Mononuclear cell (primary cell): ENCODE measurements at regions not wholly inside any gene's neighbourhood (a gene's known extent, or its start where the extent isn't known, plus 50 kb on each side); places are given as distances from the start of the nearest gene placed in this dataset.

Experiments used
- H3K27me3 ChIP-seq: 2 replicates; pipeline ENCODE4 v1.6.0; 2011; ENCODE audit warnings: low read length, control low read depth; ENCODE audit not compliant: insufficient read depth
- H3K4me1 ChIP-seq: 2 replicates; pipeline ENCODE4 v1.5.1; 2011; ENCODE audit warnings: mild to moderate bottlenecking, low read length, control low read depth; ENCODE audit not compliant: insufficient read depth
- H3K4me3 ChIP-seq: 2 replicates; pipeline ENCODE4 v1.5.1; 2011; ENCODE audit warnings: mild to moderate bottlenecking, low read length, moderate library complexity
- H3K9me3 ChIP-seq: 2 replicates; pipeline ENCODE4 v1.5.1; 2011; ENCODE audit warnings: low read depth, mild to moderate bottlenecking, control low read depth, low read length

GRCh38 chr21:25254491-25255174 is 352.6 kb downstream of the MRPL39 start:
- Histone ChIP-seq H3K4me3 (no peak overlapping the region), H3K27me3 (no peaks in the 10 kb centered on the region), H3K9me3 (no peaks in the 10 kb centered on the region), H3K4me1 (no peaks in the 10 kb centered on the region)

GRCh38 chr21:25246546-25246945 is 360.7 kb downstream of the MRPL39 start:
- Histone ChIP-seq H3K27me3 (no peaks in the 10 kb centered on the region), H3K4me3 (no peak overlapping the region), H3K9me3 (no peaks in the 10 kb centered on the region)

GRCh38 chr21:25244735-25245134 is 362.5 kb downstream of the MRPL39 start:
- Histone ChIP-seq H3K9me3 (peaks cover 8% of the 10 kb centered on the region), H3K27me3 (no peaks in the 10 kb centered on the region), H3K4me1 (no peaks in the 10 kb centered on the region), H3K4me3 (no peak overlapping the region)

More at GRCh38 chr21:25246546-25246945, 360.7 kb downstream of the MRPL39 start:
- H3K4me1 ChIP-seq = no peaks in the 10 kb centered on the region

- no peaks in the 10 kb centered on the region for H3K4me1 ChIP-seq
- no peak overlapping the region for H3K4me3 ChIP-seq
- peaks cover 18% of the 10 kb centered on the region for H3K9me3 ChIP-seq
- no peaks in the 10 kb centered on the region for H3K27me3 ChIP-seq
These were observed 363.5 kb downstream of the MRPL39 start for GRCh38 chr21:25243808-25244207.

- H3K27me3 ChIP-seq = no peaks in the 10 kb centered on the region
- H3K4me1 ChIP-seq = no peaks in the 10 kb centered on the region
- H3K9me3 ChIP-seq = peaks cover 43% of the 10 kb centered on the region
- no peak overlapping the region for H3K4me3 ChIP-seq
These were observed 366.3 kb downstream of the MRPL39 start for GRCh38 chr21:25240974-25241373.

GRCh38 chr21:25234857-25235801 is 372.2 kb downstream of the MRPL39 start:
- Histone ChIP-seq H3K4me1 (no peaks in the 10 kb centered on the region), H3K4me3 (no peak overlapping the region), H3K9me3 (peaks cover 42% of the 10 kb centered on the region), H3K27me3 (no peaks in the 10 kb centered on the region)

GRCh38 chr21:25220954-25221353 is 386.3 kb downstream of the MRPL39 start:
- Histone ChIP-seq H3K9me3 (peaks cover 13% of the 10 kb centered on the region), H3K27me3 (no peaks in the 10 kb centered on the region), H3K4me1 (no peaks in the 10 kb centered on the region), H3K4me3 (no peak overlapping the region)

- peaks cover 13% of the 10 kb centered on the region for H3K9me3 ChIP-seq
- H3K27me3 ChIP-seq = no peaks in the 10 kb centered on the region
- H3K4me3 ChIP-seq = no peak overlapping the region
- H3K4me1 ChIP-seq = no peaks in the 10 kb centered on the region
These were observed 387.1 kb downstream of the MRPL39 start for GRCh38 chr21:25220169-25220568.

- peaks cover 4% of the 10 kb centered on the region for H3K9me3 ChIP-seq
- H3K27me3 ChIP-seq = no peaks in the 10 kb centered on the region
- H3K4me3 ChIP-seq = no peak overlapping the region
These were observed 391.4 kb downstream of the MRPL39 start for GRCh38 chr21:25215698-25216384.

GRCh38 chr21:25214676-25215075 is 392.6 kb downstream of the MRPL39 start:
- H3K4me1 ChIP-seq = no peaks in the 10 kb centered on the region
- no peaks in the 10 kb centered on the region for H3K27me3 ChIP-seq
- H3K4me3 ChIP-seq = no peak overlapping the region
- no peaks in the 10 kb centered on the region for H3K9me3 ChIP-seq

More at GRCh38 chr21:25215698-25216384, 391.4 kb downstream of the MRPL39 start:
- H3K4me1 ChIP-seq = no peaks in the 10 kb centered on the region

- H3K4me1 ChIP-seq = no peaks in the 10 kb centered on the region
- no peaks in the 10 kb centered on the region for H3K27me3 ChIP-seq
These were observed 407.3 kb downstream of the MRPL39 start for GRCh38 chr21:25199944-25200343.

GRCh38 chr21:25191141-25191540 is 416.1 kb downstream of the MRPL39 start:
- Histone ChIP-seq H3K4me1 (peaks cover 3% of the 10 kb centered on the region), H3K9me3 (no peaks in the 10 kb centered on the region), H3K27me3 (no peaks in the 10 kb centered on the region), H3K4me3 (no peak overlapping the region)

More at GRCh38 chr21:25199944-25200343, 407.3 kb downstream of the MRPL39 start:
- H3K4me3 ChIP-seq = no peak overlapping the region
- no peaks in the 10 kb centered on the region for H3K9me3 ChIP-seq

- no peaks in the 10 kb centered on the region for H3K27me3 ChIP-seq
- no peaks in the 10 kb centered on the region for H3K9me3 ChIP-seq
- no peak overlapping the region for H3K4me3 ChIP-seq
- H3K4me1 ChIP-seq = peaks cover 3% of the 10 kb centered on the region
These were observed 417.8 kb downstream of the MRPL39 start for GRCh38 chr21:25189497-25189896.

GRCh38 chr21:25188677-25189079 is 418.6 kb downstream of the MRPL39 start:
- Histone ChIP-seq H3K27me3 (no peaks in the 10 kb centered on the region), H3K4me1 (peaks cover 3% of the 10 kb centered on the region), H3K4me3 (no peak overlapping the region), H3K9me3 (no peaks in the 10 kb centered on the region)

GRCh38 chr21:25186273-25186672 is 421.0 kb downstream of the MRPL39 start:
- H3K4me3 ChIP-seq = no peak overlapping the region
- H3K4me1 ChIP-seq = peaks cover 3% of the 10 kb centered on the region
- no peaks in the 10 kb centered on the region for H3K9me3 ChIP-seq
- H3K27me3 ChIP-seq = no peaks in the 10 kb centered on the region
